Activated B cell treated with CpG ODN at 0.5 μM for 24 hours (primary cell): ENCODE measurements at regions not wholly inside any gene's neighbourhood (a gene's known extent, or its start where the extent isn't known, plus 50 kb on each side); places are given as distances from the start of the nearest gene placed in this dataset.

ENCODE experiments used
- ATAC-seq: fragments of 200-7000 bp; cut with Tn5 transposase; one replicate; pipeline ENCODE4 v1.10.0; 2021; ENCODE audit warnings: low read depth, mild to moderate bottlenecking, moderate library complexity
- CTCF ChIA-PET: fragments of 350-600 bp; sonication (Branson Sonifier 250); formaldehyde crosslinking; loops from one replicate; lab custom pipeline; 2021; ENCODE audit warnings: antibody characterized with exemption; lab: Charles Lee
- POLR2A ChIA-PET: fragments of 350-600 bp; sonication (Branson Sonifier 250); formaldehyde crosslinking; loops from one replicate; lab custom pipeline; 2021; ENCODE audit warnings: antibody characterized with exemption; lab: Charles Lee
- DNase-seq: peaks from one replicate; pipeline ENCODE4 v3.0.0; 2022
- H3K27ac Mint-ChIP-seq: one replicate; pipeline ENCODE4 v1.8.0; 2020; ENCODE audit warnings: mixed read lengths
- H3K27me3 Mint-ChIP-seq: one replicate; pipeline ENCODE4 v1.8.0; 2021; ENCODE audit warnings: mixed read lengths
- H3K36me3 Mint-ChIP-seq: one replicate; pipeline ENCODE4 v1.8.0; 2021; ENCODE audit warnings: low read depth, mixed read lengths
- H3K4me1 Mint-ChIP-seq: one replicate; pipeline ENCODE4 v1.8.0; 2021; ENCODE audit warnings: mixed read lengths
- H3K4me3 Mint-ChIP-seq: one replicate; pipeline ENCODE4 v1.8.0; 2020; ENCODE audit warnings: mild to moderate bottlenecking, mixed read lengths
- H3K9me3 Mint-ChIP-seq: one replicate; pipeline ENCODE4 v1.8.0; 2020; ENCODE audit warnings: mixed read lengths
- CTCF ChIP-seq: fragments of 200-600 bp; IDR thresholded peaks from one replicate; pipeline ENCODE4 v1.8.0; 2022; ENCODE audit warnings: antibody characterized with exemption, mild to moderate bottlenecking
- intact Hi-C: fragments of 100-400 bp; cut with micrococcal nuclease; formaldehyde crosslinking; loops from one replicate; pipeline ENCODE4 v1.15.1; 2024

DNA sequence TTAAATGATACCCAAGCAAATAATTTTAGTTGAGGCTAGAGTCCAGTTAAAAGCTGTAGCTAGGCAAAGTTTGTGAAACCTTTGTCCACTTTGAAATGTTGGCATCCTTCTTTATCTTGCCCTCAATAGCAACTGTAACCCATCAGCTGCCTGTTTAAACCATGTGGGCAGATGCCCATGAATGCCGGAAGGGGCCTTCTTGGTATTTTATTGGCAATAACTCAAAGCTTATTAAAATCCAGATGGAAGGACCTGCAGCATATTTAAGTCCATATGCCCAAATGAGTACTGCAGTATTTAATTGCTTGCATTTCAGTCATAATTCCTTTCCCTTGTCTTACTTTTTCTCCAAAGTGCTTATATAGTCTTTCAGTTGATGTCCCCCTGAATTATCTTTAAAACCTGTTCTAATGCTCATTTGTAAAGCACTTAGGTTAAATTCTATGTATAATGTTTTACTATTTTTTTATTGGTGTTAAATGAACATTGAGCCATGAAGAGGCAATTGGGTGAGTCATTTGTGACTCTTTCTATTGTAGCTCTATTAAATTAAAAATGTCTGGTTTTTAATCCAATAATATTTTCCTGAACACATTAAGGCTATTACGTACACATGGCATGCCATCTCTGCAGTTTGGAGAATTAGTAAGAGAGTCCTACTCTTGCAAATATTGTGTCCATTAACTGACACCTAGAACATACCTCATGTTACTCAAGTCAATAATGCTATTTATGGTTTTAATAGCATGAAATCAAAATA, 225.3 kb downstream of the KCNJ2 start:
- no peaks in the 10 kb centered on the region for H3K27me3 Mint-ChIP-seq
- no peak for TF ChIP-seq CTCF
- ATAC-seq: no peak
- ChIA-PET POLR2A (no interaction called here), CTCF (no interaction called here)
- no peaks in the 10 kb centered on the region for H3K36me3 Mint-ChIP-seq
- H3K4me1 Mint-ChIP-seq: no peaks in the 10 kb centered on the region
- intact Hi-C loops: no loop called here
- DNase-seq: no peak
- H3K4me3 Mint-ChIP-seq: no peak overlapping the region
- no peak overlapping the region for H3K27ac Mint-ChIP-seq
- no peaks in the 10 kb centered on the region for H3K9me3 Mint-ChIP-seq

GRCh38 chr17:70405492-70406220, 236.3 kb downstream of the KCNJ2 start:
- intact Hi-C loops: no loop called here
- Mint-ChIP-seq H3K27me3 (no peaks in the 10 kb centered on the region), H3K4me3 (no peak overlapping the region), H3K36me3 (no peaks in the 10 kb centered on the region), H3K27ac (no peak overlapping the region), H3K4me1 (no peaks in the 10 kb centered on the region), H3K9me3 (no peaks in the 10 kb centered on the region)
- TF ChIP-seq CTCF: no peak
- DNase-seq (no peak), ATAC-seq (no peak)
- ChIA-PET CTCF (no interaction called here), POLR2A (no interaction called here)

- POLR2A ChIA-PET: no interaction called here
- no peak overlapping the region for H3K4me3 Mint-ChIP-seq
- H3K27ac Mint-ChIP-seq: no peak overlapping the region
Measured at GRCh38 chr17:70407506-70407905, 238.2 kb downstream of the KCNJ2 start.

DNA sequence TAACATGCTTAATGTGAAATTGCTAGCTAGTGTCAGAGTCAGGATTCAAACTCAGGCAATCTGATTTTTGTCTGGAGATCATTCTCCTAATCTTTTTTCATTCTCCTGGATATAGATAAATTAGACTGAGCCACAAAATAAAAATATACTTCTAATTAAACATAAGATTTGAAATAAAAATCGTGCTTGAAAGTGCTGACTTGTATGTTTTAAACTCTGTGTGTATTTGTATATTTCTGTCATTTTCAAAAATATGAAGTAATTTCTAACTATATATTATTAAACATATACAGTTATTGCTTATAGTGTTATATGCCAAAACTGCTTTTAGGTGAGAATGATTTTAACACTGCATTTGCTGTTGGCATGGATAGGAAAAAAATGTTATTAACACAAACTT, 239.4 kb downstream of the KCNJ2 start:
- H3K4me1 Mint-ChIP-seq: no peaks in the 10 kb centered on the region
- no peaks in the 10 kb centered on the region for H3K36me3 Mint-ChIP-seq
- intact Hi-C loops: no loop called here
- no peak overlapping the region for H3K4me3 Mint-ChIP-seq
- CTCF ChIA-PET: no interaction called here
- H3K9me3 Mint-ChIP-seq: no peaks in the 10 kb centered on the region
- no peak for TF ChIP-seq CTCF
- POLR2A ChIA-PET: no interaction called here
- H3K27me3 Mint-ChIP-seq: no peaks in the 10 kb centered on the region
- no peak for DNase-seq
- no peak overlapping the region for H3K27ac Mint-ChIP-seq
- no peak for ATAC-seq

More at GRCh38 chr17:70407506-70407905, 238.2 kb downstream of the KCNJ2 start:
- no peaks in the 10 kb centered on the region for H3K4me1 Mint-ChIP-seq
- H3K27me3 Mint-ChIP-seq: no peaks in the 10 kb centered on the region
- no peak for DNase-seq
- H3K36me3 Mint-ChIP-seq: no peaks in the 10 kb centered on the region
- intact Hi-C loops: no loop called here
- ATAC-seq: no peak
- no peaks in the 10 kb centered on the region for H3K9me3 Mint-ChIP-seq
- TF ChIP-seq CTCF: no peak
- CTCF ChIA-PET: no interaction called here

GRCh38 chr17:70414300-70414699, 245.0 kb downstream of the KCNJ2 start:
- no peak overlapping the region for H3K4me3 Mint-ChIP-seq
- intact Hi-C loops: no loop called here
- no peaks in the 10 kb centered on the region for H3K9me3 Mint-ChIP-seq
- H3K4me1 Mint-ChIP-seq: no peaks in the 10 kb centered on the region
- no peaks in the 10 kb centered on the region for H3K36me3 Mint-ChIP-seq
- H3K27ac Mint-ChIP-seq: no peak overlapping the region
- ATAC-seq (no peak), DNase-seq (no peak)
- POLR2A ChIA-PET: no interaction called here
- no peaks in the 10 kb centered on the region for H3K27me3 Mint-ChIP-seq
- no peak for TF ChIP-seq CTCF
- CTCF ChIA-PET: no interaction called here
